ENCODE measurements at regions not wholly inside any gene's neighbourhood (a gene's known extent, or its start where the extent isn't known, plus 50 kb on each side); places are given as distances from the start of the nearest gene placed in this dataset.
"Not testable (repeated sequence)": the region's sequence is repeated elsewhere in the genome, so short reads cannot be mapped to it uniquely, and the experiment has no call there.

- H3K4me3 Mint-ChIP-seq = no peak overlapping the region
- H3K36me3 Mint-ChIP-seq = peaks cover 4% of the 10 kb centered on the region
- no peaks in the 10 kb centered on the region for H3K4me1 Mint-ChIP-seq (ENCODE audit: low read depth in 2 of 2)
- no peak for ATAC-seq
- DNase-seq (ENCODE audit: low spot score) = no peak
- H3K27me3 Mint-ChIP-seq = no peaks in the 10 kb centered on the region
- H3K9me3 Mint-ChIP-seq = peaks cover 6% of the 10 kb centered on the region
- no peak overlapping the region for H3K27ac Mint-ChIP-seq
Measured at GRCh38 chr2:149763358-149763757, 175.8 kb upstream of the MMADHC start.

DNA sequence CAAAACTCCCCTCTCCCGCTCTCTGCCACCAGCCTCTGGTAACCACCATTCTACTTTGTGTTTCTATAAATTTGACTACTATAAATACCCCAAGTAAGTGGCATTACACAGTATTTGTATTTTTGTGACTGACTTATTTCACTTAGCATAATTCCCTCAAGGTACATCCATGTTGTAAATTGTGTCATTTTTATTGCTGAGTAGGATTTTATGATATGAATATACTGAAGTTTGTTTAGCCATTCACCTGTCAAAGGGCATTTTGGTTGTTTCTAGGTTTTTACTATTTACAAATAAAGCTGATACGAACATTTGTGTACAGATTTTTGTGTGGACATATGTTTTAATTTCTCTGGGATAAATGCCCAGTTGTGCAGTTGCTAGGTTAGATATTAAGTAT is 174.0 kb upstream of the MMADHC start:
- Mint-ChIP-seq H3K27ac (no peak overlapping the region), H3K9me3 (peaks cover 6% of the 10 kb centered on the region), H3K4me3 (no peak overlapping the region), H3K36me3 (peaks cover 4% of the 10 kb centered on the region), H3K4me1 (ENCODE audit: low read depth in 2 of 2) (no peaks in the 10 kb centered on the region), H3K27me3 (no peaks in the 10 kb centered on the region)
- DNase-seq (ENCODE audit: low spot score) = no peak
- no peak for ATAC-seq

GRCh38 chr2:149759382-149759781 is 171.8 kb upstream of the MMADHC start:
- not testable (repeated sequence) for H3K9me3 Mint-ChIP-seq; H3K27ac Mint-ChIP-seq; DNase-seq (ENCODE audit: low spot score); H3K4me3 Mint-ChIP-seq; H3K4me1 Mint-ChIP-seq (ENCODE audit: low read depth in 2 of 2); ATAC-seq; H3K27me3 Mint-ChIP-seq; H3K36me3 Mint-ChIP-seq

DNA sequence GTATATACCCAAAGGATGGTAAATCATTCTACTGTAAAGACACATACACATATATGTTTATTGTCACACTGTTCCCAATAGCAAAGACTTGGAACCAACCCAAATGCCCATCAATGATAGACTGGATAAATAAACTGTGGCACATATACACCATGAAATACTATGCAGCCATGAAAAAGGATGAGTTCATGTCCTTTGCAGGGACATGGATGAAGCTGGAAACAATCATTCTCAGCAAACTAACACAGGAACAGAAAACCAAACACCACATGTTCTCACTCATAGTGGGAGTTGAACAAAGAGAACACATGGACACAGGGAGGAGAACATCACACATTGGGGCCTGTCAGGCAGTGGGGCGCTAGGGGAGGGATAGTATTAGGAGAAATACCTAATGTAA is 167.1 kb upstream of the MMADHC start:
- H3K4me1 Mint-ChIP-seq (ENCODE audit: low read depth in 2 of 2); DNase-seq (ENCODE audit: low spot score); ATAC-seq; H3K27ac Mint-ChIP-seq; H3K4me3 Mint-ChIP-seq; H3K27me3 Mint-ChIP-seq; H3K36me3 Mint-ChIP-seq: not testable (repeated sequence)
- peaks cover 12% of the 10 kb centered on the region for H3K9me3 Mint-ChIP-seq

DNA sequence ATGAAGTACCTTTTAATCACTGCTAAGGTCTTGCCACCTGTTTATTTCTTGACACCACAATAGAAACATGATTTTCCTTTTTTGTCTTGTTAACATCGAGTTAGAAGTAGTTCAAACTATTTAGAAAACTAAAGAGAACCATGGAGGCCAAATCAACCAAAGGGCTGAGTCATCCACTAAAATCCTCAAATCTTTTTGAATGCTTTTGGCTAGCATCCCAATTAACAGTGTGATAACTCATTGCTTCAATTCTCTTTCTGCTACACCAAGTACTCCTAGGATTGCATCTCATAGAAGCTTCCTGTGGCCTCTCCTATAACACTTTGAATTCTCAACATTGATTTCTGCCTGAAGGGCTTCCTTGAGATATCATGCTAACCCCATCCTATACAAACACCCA is 159.9 kb upstream of the MMADHC start:
- H3K27me3 Mint-ChIP-seq = no peaks in the 10 kb centered on the region
- H3K36me3 Mint-ChIP-seq = no peaks in the 10 kb centered on the region
- peaks cover 3% of the 10 kb centered on the region for H3K9me3 Mint-ChIP-seq
- DNase-seq (ENCODE audit: low spot score) = no peak
- no peak for ATAC-seq
- no peak overlapping the region for H3K27ac Mint-ChIP-seq
- no peak overlapping the region for H3K4me3 Mint-ChIP-seq
- H3K4me1 Mint-ChIP-seq (ENCODE audit: low read depth in 2 of 2) = no peaks in the 10 kb centered on the region

- Mint-ChIP-seq H3K4me1 (ENCODE audit: low read depth in 2 of 2) (no peaks in the 10 kb centered on the region), H3K9me3 (peaks cover 3% of the 10 kb centered on the region), H3K4me3 (no peak overlapping the region), H3K27me3 (no peaks in the 10 kb centered on the region), H3K27ac (no peak overlapping the region), H3K36me3 (no peaks in the 10 kb centered on the region)
- ATAC-seq = no peak
- DNase-seq (ENCODE audit: low spot score) = no peak
Measured at GRCh38 chr2:149745396-149746230, 158.0 kb upstream of the MMADHC start.

DNA sequence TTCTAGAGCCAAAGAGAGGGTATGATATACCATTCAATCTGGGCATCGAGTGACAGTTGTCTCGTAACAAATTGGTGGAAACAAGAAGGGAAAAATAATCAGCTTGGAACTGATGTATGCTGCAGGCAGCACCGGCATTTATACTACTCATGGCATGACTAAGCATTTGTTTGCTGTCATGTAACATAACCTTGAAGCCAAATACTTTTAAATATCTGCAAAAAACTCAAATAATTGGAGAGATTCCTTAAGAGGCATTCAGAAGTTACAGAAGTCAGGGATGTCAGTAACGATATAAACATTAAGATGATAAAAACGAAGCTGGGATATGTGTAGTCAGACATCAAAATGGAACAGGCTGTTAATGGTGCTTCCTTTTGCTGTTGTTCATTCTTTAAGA is 157.3 kb upstream of the MMADHC start:
- H3K9me3 Mint-ChIP-seq = peaks cover 3% of the 10 kb centered on the region
- H3K36me3 Mint-ChIP-seq = no peaks in the 10 kb centered on the region
- no peak overlapping the region for H3K27ac Mint-ChIP-seq
- ATAC-seq (no peak), DNase-seq (ENCODE audit: low spot score) (no peak)
- no peak overlapping the region for H3K4me3 Mint-ChIP-seq
- H3K4me1 Mint-ChIP-seq (ENCODE audit: low read depth in 2 of 2) = no peaks in the 10 kb centered on the region
- no peaks in the 10 kb centered on the region for H3K27me3 Mint-ChIP-seq

DNA sequence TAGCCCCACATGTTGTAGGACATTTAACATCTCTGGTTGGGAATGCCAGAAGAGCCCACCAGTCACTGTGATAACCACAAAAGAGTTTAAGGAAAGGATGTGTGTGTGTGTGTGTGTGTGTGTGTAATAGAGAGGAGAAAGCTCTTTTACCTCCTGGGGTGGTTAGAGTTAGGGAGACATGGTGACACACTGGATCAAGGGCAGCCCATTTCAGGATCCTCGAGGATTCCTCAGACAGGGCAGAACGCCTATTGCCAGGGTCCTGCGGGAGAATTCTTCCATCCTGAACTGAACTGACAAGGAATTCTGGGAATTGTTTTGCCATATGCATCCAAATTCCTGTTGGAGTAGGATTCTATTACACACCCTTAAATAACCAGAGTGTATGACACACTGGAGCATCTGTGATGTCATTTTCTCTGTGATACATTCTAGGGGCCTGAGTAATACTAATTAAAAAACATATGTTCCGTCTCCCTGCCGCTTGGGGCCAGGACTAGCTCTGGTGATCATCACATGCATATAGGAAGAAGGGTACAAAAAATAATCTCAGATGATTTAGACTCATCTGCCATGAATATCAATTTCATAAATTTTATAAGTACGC is 156.4 kb upstream of the MMADHC start:
- ATAC-seq = no peak
- H3K36me3 Mint-ChIP-seq = no peaks in the 10 kb centered on the region
- DNase-seq (ENCODE audit: low spot score) = no peak
- no peaks in the 10 kb centered on the region for H3K27me3 Mint-ChIP-seq
- H3K4me1 Mint-ChIP-seq (ENCODE audit: low read depth in 2 of 2) = no peaks in the 10 kb centered on the region
- no peak overlapping the region for H3K27ac Mint-ChIP-seq
- peaks cover 4% of the 10 kb centered on the region for H3K9me3 Mint-ChIP-seq
- H3K4me3 Mint-ChIP-seq = no peak overlapping the region

DNA sequence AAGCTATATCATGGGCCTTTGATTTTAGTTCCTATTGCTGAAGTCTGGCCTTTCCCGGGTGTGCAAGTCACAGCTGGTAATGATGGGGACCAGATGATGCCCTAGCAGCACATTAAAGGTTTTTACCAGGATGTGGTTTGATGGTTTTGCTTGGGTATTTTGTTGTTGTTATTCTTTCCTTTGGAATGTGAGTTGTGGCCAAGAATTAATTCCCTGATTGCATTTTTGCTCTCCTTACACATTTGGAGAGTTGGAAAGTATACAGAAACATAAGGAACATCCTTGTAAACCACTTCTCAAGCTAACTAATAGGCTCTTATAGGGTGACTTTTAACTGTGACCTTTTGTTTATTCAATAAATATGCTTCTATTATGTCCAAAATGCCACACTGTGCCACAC is 154.1 kb upstream of the MMADHC start:
- H3K4me3 Mint-ChIP-seq = no peak overlapping the region

DNA sequence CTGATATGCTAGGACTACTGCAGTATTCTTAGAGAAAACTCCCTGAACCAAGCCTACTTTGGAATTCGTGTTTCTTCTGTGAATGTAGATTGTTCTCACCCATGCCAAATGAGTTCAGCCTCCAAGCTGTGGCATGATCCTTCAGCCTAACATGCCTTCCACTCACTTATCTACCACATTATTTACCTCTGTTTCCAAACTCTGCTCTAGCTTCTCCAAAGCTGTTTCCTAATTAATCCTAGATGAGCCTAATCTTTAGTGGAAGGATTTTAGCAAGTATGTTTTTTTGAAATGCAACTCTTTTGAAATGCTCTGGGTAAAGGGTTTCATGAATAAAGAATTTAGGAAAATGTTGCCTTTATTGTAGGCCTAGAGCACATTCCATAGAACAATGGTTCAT is 152.9 kb upstream of the MMADHC start:
- Mint-ChIP-seq H3K4me3 (no peak overlapping the region), H3K36me3 (no peaks in the 10 kb centered on the region), H3K27ac (no peak overlapping the region), H3K27me3 (no peaks in the 10 kb centered on the region), H3K4me1 (ENCODE audit: low read depth in 2 of 2) (no peaks in the 10 kb centered on the region), H3K9me3 (peaks cover 11% of the 10 kb centered on the region)
- no peak for DNase-seq (ENCODE audit: low spot score)
- no peak for ATAC-seq

More for the DNA sequence above, 154.1 kb upstream of the MMADHC start:
- Mint-ChIP-seq H3K27ac (no peak overlapping the region), H3K27me3 (no peaks in the 10 kb centered on the region), H3K4me1 (ENCODE audit: low read depth in 2 of 2) (no peaks in the 10 kb centered on the region), H3K9me3 (peaks cover 10% of the 10 kb centered on the region), H3K36me3 (no peaks in the 10 kb centered on the region)
- DNase-seq (ENCODE audit: low spot score) (no peak), ATAC-seq (no peak)

- no peak for DNase-seq (ENCODE audit: low spot score)
- H3K27me3 Mint-ChIP-seq = no peaks in the 10 kb centered on the region
- no peak for ATAC-seq
- no peaks in the 10 kb centered on the region for H3K36me3 Mint-ChIP-seq
- H3K27ac Mint-ChIP-seq = no peak overlapping the region
- H3K4me1 Mint-ChIP-seq (ENCODE audit: low read depth in 2 of 2) = no peaks in the 10 kb centered on the region
- H3K4me3 Mint-ChIP-seq = no peak overlapping the region
- H3K9me3 Mint-ChIP-seq = peaks cover 11% of the 10 kb centered on the region
Measured at GRCh38 chr2:149739883-149740265, 152.3 kb upstream of the MMADHC start.

DNA sequence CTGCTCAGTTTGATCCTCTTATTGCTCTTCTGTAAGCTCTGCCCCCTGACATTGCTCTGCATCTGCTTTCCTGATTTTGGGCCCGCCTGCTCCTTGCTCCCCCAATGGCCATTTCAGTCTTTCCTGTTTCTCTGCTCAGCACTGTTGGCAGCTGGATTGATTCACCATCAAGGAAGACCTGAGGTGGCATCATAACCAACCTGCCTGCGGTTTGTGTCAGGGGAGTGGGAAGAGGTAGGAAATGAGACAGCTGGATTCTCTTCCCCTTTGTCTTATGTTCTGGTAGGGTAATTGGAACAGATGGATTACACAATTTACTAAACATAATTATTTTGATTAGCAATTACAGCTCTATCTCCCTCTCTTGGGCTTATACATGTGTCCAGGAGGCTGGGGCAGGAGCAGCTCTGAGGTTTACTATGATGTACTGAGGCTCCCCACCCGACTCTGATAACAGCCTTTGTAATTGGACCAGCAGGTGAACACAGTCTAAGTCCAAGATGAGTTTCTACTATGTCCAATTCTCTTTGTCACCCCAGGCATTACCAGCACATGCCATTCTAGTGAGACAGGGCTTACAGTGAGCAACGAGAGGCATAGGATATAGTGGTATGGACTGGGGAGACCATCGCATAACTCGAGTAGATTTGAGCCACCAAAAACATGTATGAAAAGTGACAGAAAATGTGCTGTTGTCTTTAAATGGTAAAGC is 151.8 kb upstream of the MMADHC start:
- no peak overlapping the region for H3K27ac Mint-ChIP-seq
- no peaks in the 10 kb centered on the region for H3K36me3 Mint-ChIP-seq
- ATAC-seq (no peak), DNase-seq (ENCODE audit: low spot score) (no peak)
- no peaks in the 10 kb centered on the region for H3K27me3 Mint-ChIP-seq
- peaks cover 11% of the 10 kb centered on the region for H3K9me3 Mint-ChIP-seq
- no peaks in the 10 kb centered on the region for H3K4me1 Mint-ChIP-seq (ENCODE audit: low read depth in 2 of 2)
- no peak overlapping the region for H3K4me3 Mint-ChIP-seq

- Mint-ChIP-seq H3K9me3 (peaks cover 11% of the 10 kb centered on the region), H3K36me3 (no peaks in the 10 kb centered on the region), H3K4me1 (ENCODE audit: low read depth in 2 of 2) (no peaks in the 10 kb centered on the region), H3K27ac (no peak overlapping the region), H3K4me3 (no peak overlapping the region), H3K27me3 (no peaks in the 10 kb centered on the region)
- no peak for DNase-seq (ENCODE audit: low spot score)
- ATAC-seq = no peak
Measured at GRCh38 chr2:149738767-149739166, 151.2 kb upstream of the MMADHC start.

GRCh38 chr2:149737896-149738295 is 150.3 kb upstream of the MMADHC start:
- ATAC-seq = no peak
- Mint-ChIP-seq H3K4me3 (no peak overlapping the region), H3K36me3 (no peaks in the 10 kb centered on the region), H3K27ac (no peak overlapping the region), H3K9me3 (peaks cover 11% of the 10 kb centered on the region), H3K27me3 (no peaks in the 10 kb centered on the region), H3K4me1 (ENCODE audit: low read depth in 2 of 2) (no peaks in the 10 kb centered on the region)
- no peak for DNase-seq (ENCODE audit: low spot score)
